SIG-M5 (cell line): ENCODE measurements at regions not wholly inside any gene's neighbourhood (a gene's known extent, or its start where the extent isn't known, plus 50 kb on each side); places are given as distances from the start of the nearest gene placed in this dataset.
A peak's percentile ranks its signal among the peaks of the same experiment; 100 is the strongest.

Source experiments
- DNase-seq: peaks from one replicate; lab custom pipeline; 2025; lab: John Stamatoyannopoulos, UW

DNA sequence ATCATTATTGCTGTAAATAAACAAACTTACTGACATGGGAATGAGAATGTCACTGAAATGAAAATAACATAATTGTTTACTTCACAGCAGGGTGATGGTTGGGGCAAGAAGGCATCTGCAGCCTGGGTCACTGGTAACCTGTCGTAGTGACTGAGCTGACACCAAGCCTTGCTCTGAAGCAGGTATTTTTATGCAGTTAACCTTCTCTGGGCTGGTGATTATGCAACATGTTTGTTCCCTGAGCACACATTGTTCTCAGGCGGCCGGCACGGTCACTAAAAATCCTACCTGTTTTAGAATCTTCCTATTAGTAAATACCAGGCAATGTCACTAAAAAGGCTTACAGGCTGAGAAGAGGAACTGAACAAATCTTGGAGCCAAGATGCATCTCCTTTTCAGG lies 157.7 kb upstream of the NR3C1 start:
- DNase-seq: no peak

DNA sequence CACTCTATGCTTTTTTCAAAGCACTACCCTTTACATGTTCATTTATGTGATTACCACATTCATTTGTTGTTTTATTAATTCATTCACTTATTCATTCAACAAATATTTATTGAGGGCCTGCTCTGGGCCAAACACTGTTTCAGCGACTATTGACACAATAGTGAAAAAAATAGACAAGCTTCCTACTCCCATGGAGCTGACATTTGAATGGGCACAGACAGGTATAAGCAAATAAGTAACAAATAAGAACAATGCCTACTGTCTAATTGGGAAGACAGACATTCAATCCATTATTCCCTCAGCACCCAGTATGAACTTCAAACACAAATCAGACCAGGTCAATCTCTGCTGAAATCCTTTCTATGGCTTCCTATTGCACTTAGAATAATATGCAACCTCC lies 156.9 kb upstream of the NR3C1 start:
- DNase-seq: no peak

DNA sequence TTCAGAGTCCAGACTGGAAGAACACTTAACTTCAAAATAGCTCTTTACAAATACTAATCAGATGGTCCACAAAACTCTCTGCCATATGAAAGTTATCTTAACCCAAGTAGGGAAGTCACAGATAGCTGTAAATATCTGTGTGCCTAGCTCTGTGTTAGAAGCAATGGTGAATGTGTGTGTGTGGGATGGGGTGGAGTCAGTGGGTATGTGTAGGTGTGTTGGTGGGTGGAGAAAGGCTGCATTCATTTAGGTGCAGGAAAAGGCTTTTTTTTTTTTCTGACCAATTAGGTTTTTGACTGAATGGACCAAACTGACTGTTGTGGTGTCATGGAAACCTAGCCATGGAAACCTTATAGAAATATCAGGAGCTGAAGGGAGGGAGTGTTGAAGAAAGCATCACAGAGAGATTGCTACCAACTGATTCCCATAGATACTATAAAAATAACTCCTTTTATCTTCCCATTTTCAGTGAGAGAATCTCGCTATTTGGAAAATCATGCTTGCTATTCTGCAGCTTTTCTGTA lies 156.2 kb upstream of the NR3C1 start:
- no peak for DNase-seq

DNA sequence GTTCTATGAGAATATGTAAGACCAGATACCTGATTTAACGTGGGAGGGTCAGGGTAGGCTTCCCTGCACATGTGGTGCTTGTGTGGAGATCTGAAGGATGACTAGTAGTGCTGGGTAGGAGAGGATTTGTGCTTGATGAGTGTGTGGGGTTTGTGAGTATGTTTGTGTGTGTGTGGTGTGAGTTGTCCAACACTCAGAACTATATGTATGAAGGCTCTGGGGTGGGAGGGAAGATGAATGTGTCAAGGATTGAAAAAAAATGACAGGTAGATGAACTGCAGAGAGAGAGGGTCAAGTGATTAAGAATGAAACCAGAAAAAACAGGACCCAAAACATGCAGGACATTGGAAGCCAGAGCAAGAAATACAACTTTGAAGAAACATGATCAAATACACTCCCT lies 154.6 kb upstream of the NR3C1 start:
- no peak for DNase-seq

DNA sequence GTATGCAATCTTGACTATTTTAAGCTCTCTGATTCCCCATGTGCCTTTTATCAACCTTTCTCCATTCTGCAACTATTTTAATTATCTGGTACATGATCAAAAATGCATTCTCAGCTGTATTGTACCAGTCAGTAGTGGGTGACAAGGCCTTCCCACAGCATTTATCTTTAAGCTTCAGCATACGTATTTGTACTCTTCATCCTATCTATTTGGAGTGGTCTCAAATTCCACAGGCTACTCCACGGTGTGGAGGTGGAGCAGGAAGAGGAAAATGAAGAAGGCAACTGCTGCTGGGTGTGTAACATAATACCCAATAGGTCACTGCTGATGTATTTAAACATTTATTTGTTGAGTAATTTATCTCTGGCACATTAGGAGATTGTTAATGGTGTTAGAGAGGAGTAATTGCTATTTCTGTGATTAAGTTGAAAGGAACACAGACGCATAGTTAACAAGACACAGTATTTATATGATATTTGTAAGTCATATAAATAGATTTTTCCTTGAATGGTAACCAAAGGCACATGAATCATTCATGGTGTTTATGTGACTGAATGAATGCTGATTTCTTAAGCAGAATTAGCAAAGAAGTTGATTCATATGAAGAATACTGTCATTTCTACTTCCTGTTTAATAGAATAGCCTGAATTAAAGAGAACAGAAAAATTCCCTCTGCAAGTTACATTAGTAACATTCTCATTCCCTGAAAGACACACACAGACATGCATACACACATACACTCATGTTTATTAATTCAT lies 153.8 kb upstream of the NR3C1 start:
- no peak for DNase-seq

DNA sequence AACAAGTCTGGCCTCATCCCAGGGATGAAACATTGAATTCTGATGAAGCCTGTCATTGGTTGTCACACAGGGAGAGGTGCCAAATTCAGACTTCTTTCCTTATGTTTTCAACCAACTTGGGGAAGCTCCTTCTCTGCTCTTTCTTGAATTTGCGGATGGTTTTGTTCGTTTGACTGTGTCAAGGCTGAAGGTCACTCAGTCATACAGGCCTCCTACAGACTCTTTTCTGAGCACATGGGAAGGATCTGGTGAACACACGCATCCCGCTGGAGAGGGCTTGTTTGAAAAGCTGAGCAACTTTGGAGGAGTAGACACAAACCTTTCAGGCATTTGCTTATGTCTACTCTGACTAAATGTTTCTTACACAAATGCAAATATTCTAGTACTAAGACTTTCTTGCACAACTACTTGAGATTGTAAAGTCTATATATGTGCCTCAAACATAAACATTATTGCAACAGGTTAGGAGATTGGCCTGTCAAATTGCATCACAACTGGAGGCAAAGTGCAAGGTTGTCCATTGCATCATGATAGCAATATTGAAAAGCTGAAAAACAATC lies 151.5 kb upstream of the NR3C1 start:
- peak; percentile 86 for DNase-seq

DNA sequence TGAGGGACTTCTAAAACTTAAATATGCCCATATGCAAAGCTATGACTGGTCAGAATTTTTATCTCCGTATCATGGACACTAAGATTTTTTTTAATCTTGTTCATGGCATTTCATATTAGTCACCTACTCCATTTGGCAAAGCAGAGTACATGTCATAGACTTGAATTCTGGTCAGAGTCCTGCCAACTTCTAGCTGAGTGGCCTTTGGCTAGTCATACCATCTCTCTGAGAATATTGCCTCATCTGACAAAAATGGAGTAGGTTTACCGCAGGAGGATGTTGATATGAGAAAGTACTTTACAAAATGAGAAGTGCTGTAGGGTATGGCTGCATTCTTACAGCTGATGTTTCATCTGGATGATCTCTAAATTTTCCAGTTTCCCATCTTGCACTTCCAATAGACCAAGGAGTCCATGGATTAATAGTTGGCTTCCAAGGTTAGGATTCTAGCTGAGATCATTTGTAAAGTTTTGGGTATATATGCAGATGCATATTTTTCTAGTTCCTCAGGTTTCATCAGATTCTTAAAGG lies 150.8 kb upstream of the NR3C1 start:
- DNase-seq: peak; percentile 90

DNA sequence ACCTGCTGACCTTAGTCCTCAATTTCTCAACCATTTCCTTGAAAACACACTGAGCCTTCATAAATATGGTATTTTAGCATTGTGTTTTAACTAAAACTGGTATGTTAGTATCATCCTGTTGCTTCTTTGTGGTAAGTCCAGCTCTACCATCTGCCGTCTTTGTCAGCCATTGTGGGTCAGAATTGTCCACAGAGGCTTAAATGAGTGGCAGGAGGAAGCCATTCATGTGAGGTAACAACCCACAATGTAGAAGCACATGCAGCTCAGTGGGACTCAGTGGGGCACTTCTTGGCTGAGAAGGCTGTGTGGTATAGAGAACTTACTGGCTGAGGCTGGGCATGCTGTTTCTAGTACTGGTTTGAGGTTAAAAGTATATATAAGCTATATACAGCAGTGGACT lies 149.2 kb upstream of the NR3C1 start:
- no peak for DNase-seq

DNA sequence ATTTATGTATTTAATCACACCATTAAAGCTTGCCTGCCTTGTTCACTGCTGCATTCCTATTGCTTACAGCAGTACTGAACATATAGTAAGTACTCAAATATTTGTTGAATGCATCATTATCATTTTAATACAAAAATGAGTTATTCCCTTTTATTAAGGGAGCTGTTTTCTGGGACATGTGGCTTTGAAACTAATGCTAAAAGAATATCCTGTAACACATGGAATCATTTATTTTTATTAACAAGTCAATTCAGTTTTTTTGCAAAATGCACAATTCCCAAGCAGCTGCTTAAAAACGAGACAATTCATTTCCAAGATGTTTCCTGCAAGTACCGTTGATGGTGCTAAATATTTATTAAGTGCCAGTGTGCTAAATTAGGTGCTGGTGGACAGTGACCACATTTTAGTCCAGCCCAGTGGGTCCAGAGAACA lies 148.3 kb upstream of the NR3C1 start:
- no peak for DNase-seq

DNA sequence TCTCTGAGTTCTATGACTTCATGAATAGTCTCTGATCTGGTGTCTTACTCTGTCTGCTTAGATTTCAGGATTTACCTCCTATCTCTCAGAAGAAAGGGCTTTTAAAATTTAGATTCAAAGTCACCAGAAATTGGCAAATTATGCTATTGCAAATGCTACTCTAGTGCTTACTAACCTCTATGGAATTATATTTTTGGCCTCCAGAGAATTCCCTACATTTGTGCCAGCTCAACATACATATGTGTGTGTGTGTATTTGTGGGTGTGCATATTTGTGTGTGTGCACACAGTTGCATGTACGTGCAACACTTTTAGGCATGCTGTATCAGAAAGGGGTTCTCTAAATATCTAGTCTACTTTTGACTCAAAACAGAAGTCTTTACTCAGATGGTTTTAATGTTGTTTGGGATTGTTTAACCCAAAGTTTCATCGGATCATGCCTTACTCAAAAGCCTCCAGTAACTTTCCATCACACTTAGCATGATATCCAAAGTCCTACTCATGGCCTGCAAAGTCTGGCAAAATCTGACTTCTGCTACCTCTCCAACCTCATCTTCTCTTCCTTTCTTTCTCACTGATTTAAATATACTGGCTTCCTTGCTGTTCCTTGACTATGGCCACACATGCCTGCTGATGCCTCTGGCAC lies 147.6 kb upstream of the NR3C1 start:
- DNase-seq: no peak

DNA sequence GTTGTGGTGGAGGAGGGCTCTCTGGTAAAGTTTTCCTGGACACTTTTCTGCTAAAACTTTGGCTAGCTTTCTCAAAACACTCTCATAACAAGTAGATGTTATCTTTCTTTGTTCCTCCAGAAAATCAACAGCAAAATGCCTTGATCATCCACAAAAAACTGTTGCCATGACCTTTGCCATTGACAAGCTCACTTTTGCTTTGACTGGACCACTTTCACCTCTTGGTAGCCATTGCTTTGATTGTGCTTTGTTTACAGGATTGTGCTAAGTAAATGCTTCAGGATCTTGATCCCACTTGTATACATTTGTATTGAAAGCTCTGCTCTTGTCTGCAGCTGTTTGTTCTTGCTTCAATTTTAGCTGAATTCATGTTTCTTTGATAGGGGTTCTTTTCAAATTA lies 143.9 kb upstream of the NR3C1 start:
- no peak for DNase-seq

DNA sequence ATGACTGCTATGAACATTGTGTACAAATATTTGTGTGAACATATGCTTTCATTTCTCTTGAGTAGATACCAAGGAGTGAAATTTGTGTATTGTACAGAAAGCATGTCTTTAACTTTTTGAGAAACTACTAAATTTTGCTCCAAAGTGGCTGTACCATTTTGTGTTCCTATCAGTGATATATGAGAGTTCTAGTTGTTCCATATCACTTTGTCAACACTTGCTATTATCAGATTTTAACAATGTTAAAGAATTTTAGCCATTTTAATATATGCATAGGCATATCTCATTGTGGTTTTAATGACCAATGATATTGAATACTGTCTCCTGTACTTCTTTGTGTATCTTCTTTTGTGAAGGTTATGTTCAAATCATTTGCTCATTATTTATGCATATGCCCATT lies 142.9 kb upstream of the NR3C1 start:
- no peak for DNase-seq

DNA sequence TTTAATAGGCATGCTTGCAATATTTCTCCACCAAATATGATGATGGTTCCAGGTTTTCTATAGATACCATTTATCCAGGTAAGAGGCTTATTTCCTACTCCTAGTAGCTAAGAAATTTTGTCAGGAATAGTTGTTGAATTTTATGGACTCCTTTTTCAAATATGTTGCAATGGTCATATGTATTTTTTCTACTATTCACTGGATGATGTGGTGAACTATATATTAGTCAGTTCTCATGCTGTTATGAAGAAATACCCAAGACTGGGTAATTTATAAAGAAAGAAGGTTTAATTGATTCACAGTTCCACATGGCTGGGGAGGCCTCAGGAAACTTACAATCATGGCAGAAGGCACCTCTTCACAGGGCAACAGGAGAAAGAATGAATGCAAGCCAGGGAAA lies 141.1 kb upstream of the NR3C1 start:
- no peak for DNase-seq

DNA sequence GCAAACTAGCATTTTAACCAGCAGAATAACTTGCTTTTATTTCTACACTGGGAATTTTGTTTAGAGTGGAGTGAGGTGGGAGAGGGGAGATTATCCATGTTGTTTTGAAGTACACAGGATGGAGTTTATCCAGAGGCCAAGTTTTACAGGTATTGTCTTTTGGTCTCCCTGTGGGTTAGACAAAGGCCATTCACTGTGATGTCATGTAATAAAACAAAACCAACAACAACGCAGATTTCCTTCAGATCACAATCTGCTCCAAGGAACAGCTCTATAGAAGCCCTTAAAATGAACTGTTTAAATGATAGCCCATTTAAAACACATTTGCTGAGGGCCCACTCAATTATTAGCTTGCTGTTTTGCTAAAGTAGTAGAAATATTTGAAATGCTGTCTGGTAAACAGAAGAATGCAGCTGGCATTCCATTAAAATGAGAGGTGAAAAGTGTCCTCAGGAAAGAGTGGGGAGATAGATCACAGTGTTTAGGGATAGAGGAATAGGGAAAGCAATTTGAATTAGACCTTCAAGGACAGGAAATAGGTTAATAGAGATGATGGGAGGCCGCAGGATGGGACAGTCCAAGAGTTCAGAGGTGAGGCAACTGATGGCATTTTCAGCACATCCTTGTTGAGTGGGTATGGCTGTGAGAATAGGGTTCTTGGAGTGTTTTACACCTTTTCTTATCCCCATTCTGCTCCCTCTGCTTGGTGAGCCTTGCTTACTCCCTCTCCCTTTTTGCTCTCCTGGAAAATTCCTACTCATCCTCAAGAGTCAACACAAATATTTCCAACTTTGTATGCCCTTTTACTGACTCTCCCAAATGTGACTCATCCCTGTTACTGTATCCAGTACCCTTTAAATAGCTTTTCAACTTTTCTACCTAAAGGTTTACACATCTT lies 140.1 kb upstream of the NR3C1 start:
- DNase-seq: no peak

DNA sequence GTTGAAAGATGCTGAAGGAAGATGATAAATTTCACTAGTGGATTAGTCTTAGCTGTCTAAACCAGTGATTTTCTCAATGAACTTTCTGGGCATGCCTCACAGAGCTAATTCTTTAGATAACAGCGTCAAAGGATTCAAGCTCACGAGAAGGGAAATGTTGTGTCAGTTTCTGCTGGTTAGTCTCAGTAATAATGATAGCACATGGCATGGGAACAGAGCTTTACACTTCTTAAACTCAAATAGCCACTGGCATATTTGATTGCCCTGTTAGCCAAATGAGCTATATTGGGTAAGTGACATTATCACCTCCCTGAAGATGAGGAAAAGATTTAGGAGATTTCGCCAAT lies 139.3 kb upstream of the NR3C1 start:
- no peak for DNase-seq

DNA sequence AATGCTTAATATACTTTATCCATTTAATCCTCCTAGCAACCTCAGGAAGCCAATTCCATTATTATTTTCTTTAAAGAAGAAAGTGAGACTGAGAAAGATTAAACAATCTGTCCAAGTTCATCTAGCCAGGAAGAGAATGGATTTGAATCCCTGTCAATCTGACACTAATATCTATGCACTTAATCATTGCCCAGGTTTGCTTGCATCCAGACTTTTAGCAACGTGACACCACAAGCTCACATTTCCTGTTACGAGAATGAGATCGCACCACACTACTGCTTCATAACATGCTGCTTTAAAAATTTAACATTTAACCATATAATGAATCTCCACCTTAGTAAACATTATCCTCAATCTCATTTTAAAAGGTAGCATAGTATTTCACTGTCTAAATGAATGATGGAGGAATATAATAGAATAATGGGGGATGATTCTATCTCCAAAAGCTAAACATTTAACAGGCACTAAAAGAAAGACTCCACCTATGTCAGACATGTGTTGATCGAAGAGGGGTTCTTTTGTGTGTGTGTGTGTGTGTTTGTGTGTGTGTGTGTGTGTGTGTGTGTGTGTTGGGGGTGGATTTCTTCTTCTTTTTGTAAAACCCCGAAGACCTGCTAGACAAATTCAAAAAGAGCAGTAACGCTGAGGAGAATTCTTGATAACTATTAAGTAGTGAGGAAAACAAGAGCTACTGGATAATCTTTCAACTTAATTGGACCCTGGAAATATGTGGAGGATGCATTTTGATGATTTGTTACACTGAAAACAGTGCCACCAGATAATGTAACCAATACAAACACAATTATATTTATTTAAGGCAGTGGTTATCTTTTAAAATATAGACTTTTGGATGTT lies 138.7 kb upstream of the NR3C1 start:
- DNase-seq: no peak

DNA sequence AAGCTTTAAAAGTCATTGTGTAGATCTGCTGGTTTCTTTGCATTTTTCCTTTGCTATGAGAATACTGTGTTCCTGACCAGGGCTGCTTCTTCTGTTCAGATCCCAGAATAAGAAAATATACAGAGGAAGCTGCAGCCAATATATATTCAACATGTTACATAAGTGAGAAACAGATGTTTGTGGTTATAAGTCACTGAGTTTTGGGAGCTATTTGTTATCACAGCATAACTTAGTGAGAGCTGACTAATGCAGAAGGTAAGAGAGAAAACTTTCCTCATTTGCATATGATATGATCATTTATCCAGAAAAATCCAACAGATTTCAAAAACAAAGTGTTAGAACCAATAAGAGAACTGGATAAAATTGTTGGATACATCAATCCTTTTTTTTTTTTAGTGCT lies 136.3 kb upstream of the NR3C1 start:
- DNase-seq: no peak

DNA sequence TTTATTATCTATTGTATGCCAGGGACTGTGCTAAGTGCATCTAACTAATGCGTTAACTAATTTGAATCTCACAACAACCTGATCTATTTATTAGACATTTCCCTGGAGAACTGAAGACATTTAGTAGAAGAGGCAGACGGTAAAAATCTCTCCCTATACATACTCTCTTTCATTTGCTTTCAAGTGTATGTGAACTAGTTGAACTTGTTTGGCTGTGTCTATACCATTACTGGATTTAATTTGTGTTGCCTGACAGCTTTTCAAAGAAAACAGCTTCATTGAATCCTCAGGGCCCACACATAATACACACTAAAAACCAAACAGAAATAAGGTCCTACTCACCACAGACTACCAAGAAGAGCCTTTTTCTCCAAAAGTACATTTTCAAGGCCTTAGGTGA lies 133.6 kb upstream of the NR3C1 start:
- no peak for DNase-seq

DNA sequence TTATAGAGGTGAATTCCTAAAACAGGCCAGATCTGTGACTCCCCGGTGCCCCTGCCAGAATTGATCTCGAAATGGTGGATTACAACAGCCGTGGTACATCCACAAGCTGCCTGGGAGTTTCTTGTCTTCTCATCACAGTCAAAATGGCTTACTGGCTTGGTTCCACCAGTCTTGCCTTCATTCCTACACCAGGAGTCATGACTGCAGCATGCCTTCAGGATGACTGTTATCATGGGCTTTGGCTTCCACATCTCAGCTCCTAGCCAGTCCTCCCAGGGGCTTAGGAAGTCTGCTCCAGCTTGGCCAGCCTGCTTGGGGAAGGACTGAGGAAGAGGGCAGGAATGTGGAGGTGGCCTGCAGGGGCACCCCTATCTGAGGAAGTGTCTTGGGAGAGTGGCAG lies 132.9 kb upstream of the NR3C1 start:
- no peak for DNase-seq

DNA sequence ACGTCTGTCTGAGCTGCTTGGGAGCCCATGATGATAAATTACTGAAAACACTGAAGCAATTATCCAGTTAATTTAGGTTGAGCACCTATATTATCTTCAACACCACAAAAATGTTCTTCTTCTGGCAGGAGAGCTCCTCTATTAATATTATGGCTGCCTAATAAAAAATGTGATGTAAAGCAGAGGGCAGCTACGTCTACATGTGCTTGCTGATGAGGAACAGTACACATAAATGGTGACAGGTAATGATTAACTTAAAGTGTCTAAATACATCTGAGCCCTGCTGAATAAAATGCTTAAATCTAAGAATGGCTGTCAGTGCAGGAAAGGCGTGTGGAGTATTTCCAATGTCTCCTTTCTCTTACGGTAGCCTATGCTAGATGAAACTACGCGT lies 131.3 kb upstream of the NR3C1 start:
- no peak for DNase-seq
